Cardiac fibroblast (primary cell): ENCODE measurements at regions not wholly inside any gene's neighbourhood (a gene's known extent, or its start where the extent isn't known, plus 50 kb on each side); places are given as distances from the start of the nearest gene placed in this dataset.

ENCODE experiments used
- DNase-seq, 2 donors: peaks; one replicate each; pipeline versions ENCODE4 v3.0.0 to v3.0.0-alpha.2; 2010; ENCODE audit warnings: low read depth in 2 of 2
- H3K4me3 ChIP-seq, 2 donors: replicated peaks in 1 of 2; 1 replicate in 1 of 2; 2 replicates in 1 of 2; pipeline ENCODE4 v1.5.1; 2011; ENCODE audit warnings: low read depth in 2 of 2, low read length in 2 of 2, mild to moderate bottlenecking in 2 of 2, moderate library complexity in 1 of 2
- TF ChIP-seq, protein P1 (sequence below): IDR thresholded peaks from one replicate; pipeline ENCODE4 v1.5.1; 2011; ENCODE audit warnings: low read depth, mild to moderate bottlenecking, low read length, inconsistent platforms

DNA sequence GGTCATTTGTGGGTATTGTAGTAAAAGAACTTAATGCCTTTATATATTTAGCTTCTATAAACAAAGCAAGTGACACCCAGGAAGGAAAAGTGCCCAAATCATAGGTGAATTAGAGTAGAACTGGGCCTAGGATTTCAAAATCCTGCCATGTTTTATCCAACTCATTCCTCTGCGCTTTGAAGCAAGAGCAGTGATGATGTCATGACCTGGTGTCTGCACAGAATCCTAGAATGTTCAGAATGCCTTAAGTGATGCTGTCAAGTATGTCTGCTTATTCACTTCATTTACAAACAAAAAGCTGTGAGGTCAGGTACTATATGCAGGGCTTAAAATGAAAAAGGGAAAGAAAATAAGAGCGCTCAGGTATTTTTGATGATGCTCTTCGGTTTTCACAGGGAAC lies 737.2 kb upstream of the ANKRD30A start:
- TF ChIP-seq, protein P1, sequence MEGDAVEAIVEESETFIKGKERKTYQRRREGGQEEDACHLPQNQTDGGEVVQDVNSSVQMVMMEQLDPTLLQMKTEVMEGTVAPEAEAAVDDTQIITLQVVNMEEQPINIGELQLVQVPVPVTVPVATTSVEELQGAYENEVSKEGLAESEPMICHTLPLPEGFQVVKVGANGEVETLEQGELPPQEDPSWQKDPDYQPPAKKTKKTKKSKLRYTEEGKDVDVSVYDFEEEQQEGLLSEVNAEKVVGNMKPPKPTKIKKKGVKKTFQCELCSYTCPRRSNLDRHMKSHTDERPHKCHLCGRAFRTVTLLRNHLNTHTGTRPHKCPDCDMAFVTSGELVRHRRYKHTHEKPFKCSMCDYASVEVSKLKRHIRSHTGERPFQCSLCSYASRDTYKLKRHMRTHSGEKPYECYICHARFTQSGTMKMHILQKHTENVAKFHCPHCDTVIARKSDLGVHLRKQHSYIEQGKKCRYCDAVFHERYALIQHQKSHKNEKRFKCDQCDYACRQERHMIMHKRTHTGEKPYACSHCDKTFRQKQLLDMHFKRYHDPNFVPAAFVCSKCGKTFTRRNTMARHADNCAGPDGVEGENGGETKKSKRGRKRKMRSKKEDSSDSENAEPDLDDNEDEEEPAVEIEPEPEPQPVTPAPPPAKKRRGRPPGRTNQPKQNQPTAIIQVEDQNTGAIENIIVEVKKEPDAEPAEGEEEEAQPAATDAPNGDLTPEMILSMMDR = no peak
- DNase-seq = peak in 1 of 2 donors; percentile 12
- H3K4me3 ChIP-seq = no peak overlapping the region

GRCh38 chr10:36385693-36386092 lies 739.7 kb upstream of the ANKRD30A start:
- TF ChIP-seq, protein P1 = no peak
- H3K4me3 ChIP-seq = no peak overlapping the region
- DNase-seq = no peak

- TF ChIP-seq, protein P1 = no peak
- H3K4me3 ChIP-seq = no peak overlapping the region
- DNase-seq = no peak
Observed at GRCh38 chr10:36383349-36383748, 741.3 kb upstream of the FZD8 start.

GRCh38 chr10:36381748-36382147 lies 739.7 kb upstream of the FZD8 start:
- H3K4me3 ChIP-seq = no peak overlapping the region
- TF ChIP-seq, protein P1 = no peak

GRCh38 chr10:36380538-36380937 lies 738.4 kb upstream of the FZD8 start:
- no peak for DNase-seq
- H3K4me3 ChIP-seq = no peak overlapping the region
- TF ChIP-seq, protein P1 = no peak

More at GRCh38 chr10:36381748-36382147, 739.7 kb upstream of the FZD8 start:
- DNase-seq = no peak

DNA sequence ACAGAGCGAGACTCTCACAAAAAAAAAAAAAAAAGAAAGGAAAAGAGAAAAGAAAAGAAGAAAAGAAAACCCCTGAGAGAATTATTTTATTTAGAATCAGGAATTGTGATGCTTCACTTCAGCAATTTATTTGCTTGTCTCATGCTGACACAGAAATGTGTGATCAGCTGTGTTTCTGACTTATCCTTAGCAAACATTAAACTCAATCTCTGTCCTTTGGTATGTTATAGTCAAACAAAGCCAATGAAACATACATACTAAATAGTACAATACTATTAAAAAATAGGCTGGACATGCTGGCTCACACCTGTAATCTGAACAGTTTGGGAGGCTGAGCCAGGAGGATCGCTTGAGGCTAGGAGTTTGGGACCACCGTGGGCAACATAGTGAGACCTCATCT lies 733.0 kb upstream of the FZD8 start:
- no peak for DNase-seq
- H3K4me3 ChIP-seq = no peak overlapping the region
- TF ChIP-seq, protein P1 = no peak

- TF ChIP-seq, protein P1 = no peak
- DNase-seq = no peak
- no peak overlapping the region for H3K4me3 ChIP-seq
Observed at GRCh38 chr10:36373424-36374096, 731.5 kb upstream of the FZD8 start.
